Astrocyte of the cerebellum (primary cell): ENCODE measurements at regions not wholly inside any gene's neighbourhood (a gene's known extent, or its start where the extent isn't known, plus 50 kb on each side); places are given as distances from the start of the nearest gene placed in this dataset.

Source experiments
- DNase-seq: peaks from one replicate; pipeline ENCODE4 v3.0.0-alpha.2; 2011; ENCODE audit warnings: low read depth
- H3K4me3 ChIP-seq: 2 replicates; pipeline ENCODE4 v1.5.1; 2011; ENCODE audit warnings: mild to moderate bottlenecking, low read depth, low read length, moderate library complexity
- CTCF ChIP-seq: IDR thresholded peaks from 2 replicates; pipeline ENCODE4 v1.5.1; 2012; ENCODE audit warnings: low read length, low read depth, moderate library complexity, mild to moderate bottlenecking; ENCODE audit errors: missing control alignments
- in situ Hi-C: cut with HindIII; loops from 2 replicates; pipeline ENCODE4 v1.10.0; 2017; ENCODE audit warnings: low sequenced_read_pairs

- H3K4me3 ChIP-seq, result no peak overlapping the region
- in situ Hi-C loops, result no loop called here
- TF ChIP-seq CTCF, result no peak
These were observed 396.9 kb upstream of the NXPH2 start for GRCh38 chr2:139177041-139177440.

GRCh38 chr2:139175510-139175909 lies 395.3 kb upstream of the NXPH2 start:
- TF ChIP-seq CTCF, result no peak
- DNase-seq, result no peak
- no peak overlapping the region for H3K4me3 ChIP-seq
- in situ Hi-C loops, result no loop called here

More at GRCh38 chr2:139177041-139177440, 396.9 kb upstream of the NXPH2 start:
- no peak for DNase-seq

GRCh38 chr2:139170406-139170805 lies 390.2 kb upstream of the NXPH2 start:
- no peak overlapping the region for H3K4me3 ChIP-seq
- in situ Hi-C loops, result no loop called here
- no peak for DNase-seq
- TF ChIP-seq CTCF, result no peak

- TF ChIP-seq CTCF, result no peak
- DNase-seq, result no peak
- in situ Hi-C loops, result no loop called here
- no peak overlapping the region for H3K4me3 ChIP-seq
These were observed 385.4 kb upstream of the NXPH2 start for GRCh38 chr2:139165601-139166000.

- no peak for DNase-seq
- TF ChIP-seq CTCF, result no peak
- no peak overlapping the region for H3K4me3 ChIP-seq
- in situ Hi-C loops, result no loop called here
These were observed 384.9 kb upstream of the NXPH2 start for GRCh38 chr2:139165041-139165440.

- no peak for TF ChIP-seq CTCF
- no peak overlapping the region for H3K4me3 ChIP-seq
- DNase-seq, result no peak
- in situ Hi-C loops, result no loop called here
These were observed 382.8 kb upstream of the NXPH2 start for GRCh38 chr2:139162957-139163356.

GRCh38 chr2:139162456-139162855 lies 382.3 kb upstream of the NXPH2 start:
- no peak for TF ChIP-seq CTCF
- H3K4me3 ChIP-seq, result no peak overlapping the region
- no peak for DNase-seq
- in situ Hi-C loops, result no loop called here
